GM12873 (cell line): ENCODE measurements at regions not wholly inside any gene's neighbourhood (a gene's known extent, or its start where the extent isn't known, plus 50 kb on each side); places are given as distances from the start of the nearest gene placed in this dataset.

Experiments used
- TF ChIP-seq, protein P1 (sequence below): IDR thresholded peaks from 2 replicates; pipeline ENCODE4 v1.5.1; 2012; ENCODE audit warnings: low read depth, mild to moderate bottlenecking, moderate library complexity, low read length, control low read depth; ENCODE audit not compliant: insufficient read depth; ENCODE audit errors: missing control alignments

- TF ChIP-seq, protein P1, sequence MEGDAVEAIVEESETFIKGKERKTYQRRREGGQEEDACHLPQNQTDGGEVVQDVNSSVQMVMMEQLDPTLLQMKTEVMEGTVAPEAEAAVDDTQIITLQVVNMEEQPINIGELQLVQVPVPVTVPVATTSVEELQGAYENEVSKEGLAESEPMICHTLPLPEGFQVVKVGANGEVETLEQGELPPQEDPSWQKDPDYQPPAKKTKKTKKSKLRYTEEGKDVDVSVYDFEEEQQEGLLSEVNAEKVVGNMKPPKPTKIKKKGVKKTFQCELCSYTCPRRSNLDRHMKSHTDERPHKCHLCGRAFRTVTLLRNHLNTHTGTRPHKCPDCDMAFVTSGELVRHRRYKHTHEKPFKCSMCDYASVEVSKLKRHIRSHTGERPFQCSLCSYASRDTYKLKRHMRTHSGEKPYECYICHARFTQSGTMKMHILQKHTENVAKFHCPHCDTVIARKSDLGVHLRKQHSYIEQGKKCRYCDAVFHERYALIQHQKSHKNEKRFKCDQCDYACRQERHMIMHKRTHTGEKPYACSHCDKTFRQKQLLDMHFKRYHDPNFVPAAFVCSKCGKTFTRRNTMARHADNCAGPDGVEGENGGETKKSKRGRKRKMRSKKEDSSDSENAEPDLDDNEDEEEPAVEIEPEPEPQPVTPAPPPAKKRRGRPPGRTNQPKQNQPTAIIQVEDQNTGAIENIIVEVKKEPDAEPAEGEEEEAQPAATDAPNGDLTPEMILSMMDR: no peak
These were observed 131.8 kb downstream of the ZIC1 start for GRCh38 chr3:147540921-147541320.

DNA sequence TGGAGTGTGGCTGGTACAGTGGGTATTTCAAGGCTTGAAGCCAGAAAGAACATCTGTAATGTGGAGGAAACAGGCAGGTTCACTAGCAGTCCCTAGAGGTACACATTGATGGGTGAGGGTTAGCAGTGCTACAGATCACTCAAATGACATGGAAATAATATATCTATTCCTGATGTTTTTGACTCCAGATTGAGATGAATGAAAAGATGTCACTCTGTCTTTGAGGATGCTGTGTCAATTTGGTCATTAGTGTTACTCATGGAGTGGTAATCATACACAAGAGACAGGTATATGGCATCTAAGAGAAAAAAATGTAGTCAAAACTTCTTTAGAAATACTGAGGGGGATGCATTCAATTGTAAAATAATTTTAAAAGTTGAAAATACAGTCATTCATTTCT is 135.1 kb downstream of the ZIC1 start:
- TF ChIP-seq, protein P1: no peak

- TF ChIP-seq, protein P1: no peak
These were observed 142.3 kb downstream of the ZIC1 start for GRCh38 chr3:147551491-147551890.

DNA sequence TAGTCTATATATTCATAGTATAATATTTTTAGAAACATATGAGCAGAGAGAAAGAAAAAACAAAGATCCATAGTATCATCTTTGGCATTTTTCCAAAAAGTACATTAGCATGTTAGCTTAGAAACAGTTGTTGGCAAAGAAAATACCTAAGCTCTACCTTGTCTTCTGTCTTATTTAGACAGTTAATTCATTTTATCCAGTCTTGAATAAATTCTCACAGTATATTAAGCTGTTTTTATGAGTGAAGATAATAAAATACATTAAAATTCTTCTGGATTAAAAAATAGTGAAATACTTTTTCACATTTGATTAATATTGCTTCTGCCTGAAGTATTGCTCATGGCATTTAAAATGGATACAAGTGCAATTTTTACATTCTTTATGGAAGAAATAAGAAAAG is 145.2 kb downstream of the ZIC1 start:
- TF ChIP-seq, protein P1: no peak

DNA sequence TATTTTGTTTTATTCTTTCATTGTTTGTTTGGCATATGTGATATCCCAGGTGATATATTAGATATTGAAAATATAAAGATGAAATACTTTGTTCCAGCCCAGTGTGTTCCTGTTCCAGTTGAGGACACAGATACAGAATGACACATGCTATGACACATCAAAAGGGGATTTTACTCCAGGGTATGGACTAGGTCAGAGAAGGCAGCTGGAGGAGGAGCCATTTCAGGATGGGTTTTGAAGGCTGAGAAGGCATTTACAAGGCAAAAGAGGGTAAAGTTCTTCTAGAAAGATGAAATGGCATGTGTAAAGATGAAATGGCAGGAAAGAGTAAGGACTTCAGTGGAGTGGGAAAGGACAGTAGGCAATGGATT is 163.8 kb downstream of the ZIC1 start:
- TF ChIP-seq, protein P1: no peak

- TF ChIP-seq, protein P1: no peak
These were observed 165.5 kb downstream of the ZIC1 start for GRCh38 chr3:147574621-147575020.

- TF ChIP-seq, protein P1: no peak
These were observed 166.2 kb downstream of the ZIC1 start for GRCh38 chr3:147575391-147575790.
